ENCODE measurements at regions not wholly inside any gene's neighbourhood (a gene's known extent, or its start where the extent isn't known, plus 50 kb on each side); places are given as distances from the start of the nearest gene placed in this dataset.

DNA sequence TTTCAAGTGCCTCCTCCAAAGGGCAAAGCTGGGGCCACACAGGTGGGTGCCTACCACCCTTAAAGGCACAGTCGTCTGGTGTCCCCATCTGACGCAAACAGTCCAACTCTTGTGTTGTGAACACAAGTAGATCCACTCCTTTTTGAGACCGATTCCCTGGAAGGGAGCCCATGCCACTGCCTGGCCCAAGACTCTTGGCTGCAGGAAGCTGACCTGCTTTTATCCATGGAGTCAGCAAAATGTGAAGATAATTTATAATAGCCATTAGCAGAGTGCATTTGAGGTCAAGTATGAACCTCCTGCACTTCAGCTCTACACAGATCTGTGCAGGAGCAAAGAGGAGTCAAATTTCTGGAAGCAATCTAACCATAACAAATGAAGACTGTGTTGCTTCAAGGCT is 68.5 kb downstream of the ADM start:
- no peak for TF ChIP-seq POLR2AphosphoS5 (IDR thresholded peaks at IDR 0.05; ENCODE audit: low read depth, low read length)
- TF ChIP-seq, protein P1, sequence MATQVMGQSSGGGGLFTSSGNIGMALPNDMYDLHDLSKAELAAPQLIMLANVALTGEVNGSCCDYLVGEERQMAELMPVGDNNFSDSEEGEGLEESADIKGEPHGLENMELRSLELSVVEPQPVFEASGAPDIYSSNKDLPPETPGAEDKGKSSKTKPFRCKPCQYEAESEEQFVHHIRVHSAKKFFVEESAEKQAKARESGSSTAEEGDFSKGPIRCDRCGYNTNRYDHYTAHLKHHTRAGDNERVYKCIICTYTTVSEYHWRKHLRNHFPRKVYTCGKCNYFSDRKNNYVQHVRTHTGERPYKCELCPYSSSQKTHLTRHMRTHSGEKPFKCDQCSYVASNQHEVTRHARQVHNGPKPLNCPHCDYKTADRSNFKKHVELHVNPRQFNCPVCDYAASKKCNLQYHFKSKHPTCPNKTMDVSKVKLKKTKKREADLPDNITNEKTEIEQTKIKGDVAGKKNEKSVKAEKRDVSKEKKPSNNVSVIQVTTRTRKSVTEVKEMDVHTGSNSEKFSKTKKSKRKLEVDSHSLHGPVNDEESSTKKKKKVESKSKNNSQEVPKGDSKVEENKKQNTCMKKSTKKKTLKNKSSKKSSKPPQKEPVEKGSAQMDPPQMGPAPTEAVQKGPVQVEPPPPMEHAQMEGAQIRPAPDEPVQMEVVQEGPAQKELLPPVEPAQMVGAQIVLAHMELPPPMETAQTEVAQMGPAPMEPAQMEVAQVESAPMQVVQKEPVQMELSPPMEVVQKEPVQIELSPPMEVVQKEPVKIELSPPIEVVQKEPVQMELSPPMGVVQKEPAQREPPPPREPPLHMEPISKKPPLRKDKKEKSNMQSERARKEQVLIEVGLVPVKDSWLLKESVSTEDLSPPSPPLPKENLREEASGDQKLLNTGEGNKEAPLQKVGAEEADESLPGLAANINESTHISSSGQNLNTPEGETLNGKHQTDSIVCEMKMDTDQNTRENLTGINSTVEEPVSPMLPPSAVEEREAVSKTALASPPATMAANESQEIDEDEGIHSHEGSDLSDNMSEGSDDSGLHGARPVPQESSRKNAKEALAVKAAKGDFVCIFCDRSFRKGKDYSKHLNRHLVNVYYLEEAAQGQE (IDR thresholded peaks at IDR 0.05; ENCODE audit: insufficient read depth in 1 of 2, low read depth in 2 of 2, low read length in 2 of 2), result no peak
- no peak for TF ChIP-seq TAF1 (IDR thresholded peaks at IDR 0.05; ENCODE audit: borderline replicate concordance, insufficient read depth, low read length)
- TF ChIP-seq FOXP2 (optimal IDR thresholded peaks at IDR 0.05; ENCODE audit: borderline replicate concordance, extremely low read depth, extremely low read length, insufficient read depth), result no peak

Data from PFSK-1 (cell line).